OCI-LY7 (cell line): ENCODE measurements at regions not wholly inside any gene's neighbourhood (a gene's known extent, or its start where the extent isn't known, plus 50 kb on each side); places are given as distances from the start of the nearest gene placed in this dataset.

Source experiments
- CTCF ChIP-seq: fragments of 200-600 bp; sonication (generic); conservative IDR thresholded peaks from 2 replicates; pipeline ENCODE4 v1.5.1; 2014; ENCODE audit warnings: mild to moderate bottlenecking, antibody characterized with exemption, low read length, moderate library complexity, mixed read lengths
- EZH2phosphoT487 ChIP-seq: fragments of 200-600 bp; sonication (generic); IDR thresholded peaks from 2 replicates; pipeline ENCODE4 v1.6.1; 2018; ENCODE audit warnings: low read depth, borderline replicate concordance, mild to moderate bottlenecking, mixed run types, antibody characterized with exemption, low read length, moderate library complexity, mixed read lengths

GRCh38 chr3:59685432-59685831 is 635.6 kb upstream of the CFAP20DC start:
- TF ChIP-seq CTCF = no peak
- no peak for TF ChIP-seq EZH2phosphoT487
